Endothelial cell of umbilical vein (primary cell): ENCODE measurements at regions not wholly inside any gene's neighbourhood (a gene's known extent, or its start where the extent isn't known, plus 50 kb on each side); places are given as distances from the start of the nearest gene placed in this dataset.

Source experiments
- BruUV-seq: library from RNA; stranded (reverse); fragments of 400-500 nt; replicated peaks from 2 replicates; lab custom pipeline; 2021; lab: Mats Ljungman, UMichigan
- CTCF ChIA-PET: fragments of 300-600, 350-600 bp; sonication (Branson Sonifier 250); formaldehyde crosslinking; loops from one replicate; lab custom pipeline; 2021; ENCODE audit warnings: antibody characterized with exemption, inconsistent platforms; lab: Charles Lee
- POLR2A ChIA-PET: fragments of 300-600, 350-600 bp; sonication (Branson Sonifier 250); formaldehyde crosslinking; loops from one replicate; lab custom pipeline; 2021; ENCODE audit warnings: antibody characterized with exemption, inconsistent platforms; lab: Charles Lee
- DNase-seq: peaks from one replicate; pipeline ENCODE4 v3.0.0-alpha.2; 2011; ENCODE audit warnings: low read depth, low spot score
- FAIRE-seq: peaks from 2 replicates; lab custom pipeline; 2011; peaks lifted over from hg19 to GRCh38; lab: Jason Lieb, UNC
- H2AFZ ChIP-seq: 2 replicates; pipeline ENCODE4 v1.6.0; 2012; ENCODE audit warnings: low read depth, low read length, control low read depth, inconsistent platforms
- H3K27ac ChIP-seq: 2 replicates; pipeline ENCODE4 v1.5.1; 2011; ENCODE audit warnings: low read depth, mild to moderate bottlenecking, control low read depth, low read length, moderate library complexity; ENCODE audit not compliant: insufficient read depth
- H3K27me3 ChIP-seq, 2 experiments: 2 replicates each; pipeline versions ENCODE4 v1.6.0 to v1.6.1; 2011; ENCODE audit warnings: low read length in 2 of 2, mixed read lengths in 1 of 2; ENCODE audit not compliant: control insufficient read depth in 2 of 2, insufficient read depth in 2 of 2
- H3K36me3 ChIP-seq, 2 experiments: 2 replicates in 1 of 2; 3 replicates in 1 of 2; pipeline ENCODE4 v1.5.1; 2011; ENCODE audit warnings: low read length in 2 of 2, mild to moderate bottlenecking in 1 of 2, moderate library complexity in 1 of 2; ENCODE audit not compliant: control insufficient read depth in 2 of 2, insufficient read depth in 2 of 2; ENCODE audit errors: extremely low read depth in 1 of 2
- H3K4me1 ChIP-seq: 3 replicates; pipeline ENCODE4 v1.5.1; 2011; ENCODE audit warnings: mild to moderate bottlenecking, low read length; ENCODE audit not compliant: control insufficient read depth, insufficient read depth; ENCODE audit errors: extremely low read depth
- H3K4me2 ChIP-seq: 2 replicates; pipeline ENCODE4 v1.6.1; 2011; ENCODE audit warnings: low read length, control low read depth, mixed read lengths; ENCODE audit not compliant: insufficient read depth
- H3K4me3 ChIP-seq, 3 experiments: fragments of 200-600 bp in 1 of 3; sonication (generic), shearing (Covaris generic) in 1 of 3; replicated peaks in 1 of 3; 2 replicates each; pipeline ENCODE4 v1.5.1; 2011 to 2016; ENCODE audit warnings: control low read depth in 3 of 3, low read length in 3 of 3, mild to moderate bottlenecking in 2 of 3, inconsistent platforms in 1 of 3, low read depth in 1 of 3, moderate library complexity in 1 of 3; ENCODE audit not compliant: insufficient read depth in 1 of 3
- H3K79me2 ChIP-seq: 2 replicates; pipeline ENCODE4 v1.6.0; 2012; ENCODE audit warnings: low read length, inconsistent platforms; ENCODE audit not compliant: control insufficient read depth, insufficient read depth
- H3K9ac ChIP-seq: replicated peaks from 2 replicates; pipeline ENCODE3; 2011; ENCODE audit warnings: low read length, control low read depth; ENCODE audit not compliant: insufficient read depth; ENCODE audit errors: extremely low read depth
- H3K9me1 ChIP-seq: replicated peaks from 3 replicates; pipeline ENCODE4 v1.6.0; 2011; ENCODE audit warnings: mild to moderate bottlenecking, low read length; ENCODE audit not compliant: control insufficient read depth, insufficient read depth; ENCODE audit errors: extremely low read depth
- H3K9me3 ChIP-seq: replicated peaks from 2 replicates; pipeline ENCODE4 v1.5.1; 2012; ENCODE audit warnings: low read length, inconsistent platforms; ENCODE audit not compliant: control insufficient read depth, insufficient read depth
- H4K20me1 ChIP-seq: replicated peaks from 2 replicates; pipeline ENCODE3; 2011; ENCODE audit warnings: mild to moderate bottlenecking, low read length; ENCODE audit not compliant: control insufficient read depth, insufficient read depth; ENCODE audit errors: extremely low read depth
- EZH2 ChIP-seq: IDR thresholded peaks from 2 replicates; pipeline ENCODE4 v1.6.1; 2012; ENCODE audit warnings: borderline replicate concordance, low read depth, mild to moderate bottlenecking, moderate library complexity, low read length, inconsistent platforms; ENCODE audit not compliant: severe bottlenecking
- FOS ChIP-seq: IDR thresholded peaks from 2 replicates; pipeline ENCODE4 v1.6.1; 2011; ENCODE audit warnings: mild to moderate bottlenecking, low read length, moderate library complexity, borderline replicate concordance; ENCODE audit not compliant: insufficient read depth
- GATA2 ChIP-seq: IDR thresholded peaks from 2 replicates; pipeline ENCODE4 v1.7.0; 2011; ENCODE audit warnings: low read depth, mild to moderate bottlenecking, moderate library complexity, mixed read lengths, low read length; ENCODE audit not compliant: insufficient read length, insufficient read depth
- JUN ChIP-seq: IDR thresholded peaks from 2 replicates; pipeline ENCODE4 v1.6.1; 2011; ENCODE audit warnings: borderline replicate concordance, low read depth; ENCODE audit not compliant: insufficient read length, insufficient read depth
- MYC ChIP-seq: IDR thresholded peaks from one replicate; pipeline ENCODE4 v1.6.1; 2011; ENCODE audit warnings: mild to moderate bottlenecking, low read depth, low read length
- POLR2A ChIP-seq: IDR thresholded peaks from 2 replicates; pipeline ENCODE4 v1.6.1; 2012; ENCODE audit warnings: low read depth, mild to moderate bottlenecking, control low read depth, low read length
- POLR2AphosphoS5 ChIP-seq: IDR thresholded peaks from 2 replicates; pipeline ENCODE4 v1.6.1; 2012; ENCODE audit warnings: low read depth, mild to moderate bottlenecking, control low read depth, low read length, moderate library complexity; ENCODE audit not compliant: insufficient read depth
- dilution Hi-C: fragments of 300-500 bp; cut with MboI; formaldehyde crosslinking; loops from one replicate; pipeline ENCODE4 v1.15.0; 2019; ENCODE audit warnings: low sequenced_read_pairs; ENCODE audit not compliant: extremely low pct_ligation_motif_present
- intact Hi-C: fragments of 100-400 bp; cut with micrococcal nuclease; formaldehyde crosslinking; loops from one replicate; pipeline ENCODE4 v1.10.0; 2022
- TF ChIP-seq, protein P1 (sequence below): IDR thresholded peaks from 2 replicates; pipeline ENCODE4 v1.6.1; 2011; ENCODE audit not compliant: insufficient read depth, insufficient read length
- TF ChIP-seq, protein P2 (sequence below), 2 donors: IDR thresholded peaks; 1 replicate in 1 of 2; 2 replicates in 1 of 2; pipeline ENCODE4 v1.5.1; 2011; ENCODE audit warnings: low read length in 2 of 2, mild to moderate bottlenecking in 2 of 2, moderate library complexity in 2 of 2, control low read depth in 1 of 2, inconsistent platforms in 1 of 2, low read depth in 1 of 2; ENCODE audit not compliant: insufficient read depth in 1 of 2; ENCODE audit errors: extremely low read depth in 1 of 2

GRCh38 chr2:52502476-52502860, 1265.1 kb upstream of the CHAC2 start:
- no peak for FAIRE-seq
- CTCF ChIA-PET: no interaction called here

GRCh38 chr2:52501715-52502475, 1265.7 kb upstream of the CHAC2 start:
- no peak overlapping the region for H3K27ac ChIP-seq
- ChIA-PET POLR2A (no interaction called here), CTCF (no interaction called here)
- no peaks in the 10 kb centered on the region for H3K27me3 ChIP-seq
- no peak overlapping the region for H3K4me2 ChIP-seq
- BruUV-seq: no TSS peak
- no peaks in the 10 kb centered on the region for H3K79me2 ChIP-seq
- no peak overlapping the region for H3K9ac ChIP-seq
- dilution Hi-C loops (no loop called here), intact Hi-C loops (no loop called here)
- no peak for TF ChIP-seq JUN
- TF ChIP-seq GATA2: no peak
- no peak for TF ChIP-seq EZH2
- TF ChIP-seq MYC: no peak
- TF ChIP-seq, protein P1, sequence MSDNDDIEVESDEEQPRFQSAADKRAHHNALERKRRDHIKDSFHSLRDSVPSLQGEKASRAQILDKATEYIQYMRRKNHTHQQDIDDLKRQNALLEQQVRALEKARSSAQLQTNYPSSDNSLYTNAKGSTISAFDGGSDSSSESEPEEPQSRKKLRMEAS: no peak
- TF ChIP-seq POLR2AphosphoS5: no peak
- no peak for TF ChIP-seq POLR2A
- no peak for TF ChIP-seq FOS
- TF ChIP-seq, protein P2, sequence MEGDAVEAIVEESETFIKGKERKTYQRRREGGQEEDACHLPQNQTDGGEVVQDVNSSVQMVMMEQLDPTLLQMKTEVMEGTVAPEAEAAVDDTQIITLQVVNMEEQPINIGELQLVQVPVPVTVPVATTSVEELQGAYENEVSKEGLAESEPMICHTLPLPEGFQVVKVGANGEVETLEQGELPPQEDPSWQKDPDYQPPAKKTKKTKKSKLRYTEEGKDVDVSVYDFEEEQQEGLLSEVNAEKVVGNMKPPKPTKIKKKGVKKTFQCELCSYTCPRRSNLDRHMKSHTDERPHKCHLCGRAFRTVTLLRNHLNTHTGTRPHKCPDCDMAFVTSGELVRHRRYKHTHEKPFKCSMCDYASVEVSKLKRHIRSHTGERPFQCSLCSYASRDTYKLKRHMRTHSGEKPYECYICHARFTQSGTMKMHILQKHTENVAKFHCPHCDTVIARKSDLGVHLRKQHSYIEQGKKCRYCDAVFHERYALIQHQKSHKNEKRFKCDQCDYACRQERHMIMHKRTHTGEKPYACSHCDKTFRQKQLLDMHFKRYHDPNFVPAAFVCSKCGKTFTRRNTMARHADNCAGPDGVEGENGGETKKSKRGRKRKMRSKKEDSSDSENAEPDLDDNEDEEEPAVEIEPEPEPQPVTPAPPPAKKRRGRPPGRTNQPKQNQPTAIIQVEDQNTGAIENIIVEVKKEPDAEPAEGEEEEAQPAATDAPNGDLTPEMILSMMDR (IDR thresholded peaks at IDR 0.05; ENCODE audit: extremely low read depth in 1 of 2, insufficient read depth in 1 of 2, low read depth in 1 of 2, low read length in 2 of 2): no peak
- H2AFZ ChIP-seq: no peak overlapping the region
- FAIRE-seq (no peak), DNase-seq (no peak)
- H4K20me1 ChIP-seq: no peaks in the 10 kb centered on the region
- no peaks in the 10 kb centered on the region for H3K9me3 ChIP-seq
- H3K9me1 ChIP-seq: no peaks in the 10 kb centered on the region
- no peaks in the 10 kb centered on the region for H3K4me1 ChIP-seq
- H3K36me3 ChIP-seq: no peaks in the 10 kb centered on the region
- H3K4me3 ChIP-seq: no peak overlapping the region

More at GRCh38 chr2:52502476-52502860, 1265.1 kb upstream of the CHAC2 start:
- no TSS peak for BruUV-seq
- Histone ChIP-seq H3K4me3 (no peak overlapping the region), H3K9me3 (no peaks in the 10 kb centered on the region), H3K27ac (no peak overlapping the region), H2AFZ (no peak overlapping the region), H3K79me2 (no peaks in the 10 kb centered on the region), H3K4me1 (no peaks in the 10 kb centered on the region), H3K4me2 (no peak overlapping the region), H4K20me1 (no peaks in the 10 kb centered on the region), H3K9me1 (no peaks in the 10 kb centered on the region), H3K36me3 (no peaks in the 10 kb centered on the region), H3K9ac (no peak overlapping the region), H3K27me3 (no peaks in the 10 kb centered on the region)
- POLR2A ChIA-PET: no interaction called here
- intact Hi-C loops (no loop called here), dilution Hi-C loops (no loop called here)
- DNase-seq: no peak
- TF ChIP-seq, protein P2 (IDR thresholded peaks at IDR 0.05; ENCODE audit: extremely low read depth in 1 of 2, insufficient read depth in 1 of 2, low read depth in 1 of 2, low read length in 2 of 2): no peak
- TF ChIP-seq JUN (no peak), POLR2AphosphoS5 (no peak)
